B cell (primary cell): ENCODE measurements at regions not wholly inside any gene's neighbourhood (a gene's known extent, or its start where the extent isn't known, plus 50 kb on each side); places are given as distances from the start of the nearest gene placed in this dataset.

Source experiments
- ATAC-seq: fragments of 200-7000 bp; cut with Tn5 transposase; one replicate; pipeline ENCODE4 v1.10.0; 2021; ENCODE audit warnings: low read depth, mild to moderate bottlenecking, moderate number of reproducible peaks, moderate library complexity
- CTCF ChIA-PET: fragments of 350-600 bp; sonication (Branson Sonifier 250); formaldehyde crosslinking; loops from one replicate; lab custom pipeline; 2021; ENCODE audit warnings: antibody characterized with exemption, inconsistent platforms; lab: Charles Lee
- POLR2A ChIA-PET: fragments of 350-600 bp; sonication (Branson Sonifier 250); formaldehyde crosslinking; loops from one replicate; lab custom pipeline; 2021; ENCODE audit warnings: antibody characterized with exemption; lab: Charles Lee
- DNase-seq: peaks from one replicate; pipeline ENCODE4 v3.0.0; 2013
- H2AFZ ChIP-seq: 2 replicates; pipeline ENCODE4 v1.6.1; 2012; ENCODE audit warnings: mild to moderate bottlenecking, low read depth, low read length; ENCODE audit not compliant: insufficient read depth, poor library complexity, severe bottlenecking
- H3K27ac ChIP-seq, 2 donors: 1 replicate in 1 of 2; 2 replicates in 1 of 2; pipeline ENCODE4 v1.5.1; 2012 to 2013; ENCODE audit warnings: low read length in 2 of 2, mild to moderate bottlenecking in 2 of 2, moderate library complexity in 1 of 2
- H3K27me3 ChIP-seq, 4 experiments: fragments of 200-600 bp in 1 of 4; sonication (generic) in 1 of 4; replicated peaks in 1 of 4; 1 replicate in 2 of 4; 2 replicates in 2 of 4; pipeline versions ENCODE4 v1.6.1 to v1.7.0; 2013 to 2016; ENCODE audit warnings: low read length in 3 of 4, mild to moderate bottlenecking in 2 of 4, mixed read lengths in 1 of 4, moderate library complexity in 1 of 4; ENCODE audit not compliant: insufficient read depth in 4 of 4, control insufficient read depth in 3 of 4; ENCODE audit errors: control extremely low read depth in 1 of 4
- H3K36me3 ChIP-seq, 2 experiments: replicated peaks in 1 of 2; 1 replicate in 1 of 2; 2 replicates in 1 of 2; pipeline versions ENCODE4 v1.6.1 to v1.7.1; 2013; ENCODE audit warnings: low read length in 1 of 2; ENCODE audit not compliant: insufficient read depth in 2 of 2, control insufficient read depth in 1 of 2; ENCODE audit errors: control extremely low read depth in 1 of 2, extremely low read depth in 1 of 2
- H3K4me1 ChIP-seq, 2 donors: fragments of 200-600 bp in 1 of 2; sonication (generic) in 1 of 2; 1 replicate in 1 of 2; 2 replicates in 1 of 2; pipeline versions ENCODE4 v1.5.1 to v1.6.1; 2013 to 2017; ENCODE audit warnings: low read length in 2 of 2; ENCODE audit not compliant: control insufficient read depth in 2 of 2, insufficient read depth in 2 of 2
- H3K4me2 ChIP-seq: replicated peaks from 2 replicates; pipeline ENCODE3; 2012; ENCODE audit warnings: mild to moderate bottlenecking, low read depth, low read length; ENCODE audit not compliant: poor library complexity, severe bottlenecking
- H3K4me3 ChIP-seq, 5 experiments: fragments of 200-600 bp in 1 of 5; sonication (generic) in 1 of 5; 1 replicate in 3 of 5; 2 replicates in 2 of 5; pipeline versions ENCODE4 v1.5.1 to v1.7.0; 2011 to 2016; ENCODE audit warnings: low read length in 4 of 5, mild to moderate bottlenecking in 4 of 5, low read depth in 2 of 5, control low read depth in 1 of 5, moderate library complexity in 1 of 5; ENCODE audit not compliant: insufficient read depth in 1 of 5; ENCODE audit errors: control extremely low read depth in 1 of 5, extremely low read depth in 1 of 5
- H3K79me2 ChIP-seq: fragments of 200-600 bp; sonication (generic); one replicate; pipeline ENCODE4 v1.6.0; 2016; ENCODE audit warnings: low read length; ENCODE audit not compliant: control insufficient read depth, insufficient read depth
- H3K9ac ChIP-seq: fragments of 200-600 bp; sonication (generic); 2 replicates; pipeline ENCODE4 v1.6.1; 2017; ENCODE audit warnings: mild to moderate bottlenecking, low read length, moderate library complexity
- H3K9me3 ChIP-seq, 3 donors: one replicate each; pipeline versions ENCODE4 v1.6.1 to v1.7.1; 2013; ENCODE audit warnings: low read length in 2 of 3; ENCODE audit not compliant: control insufficient read depth in 2 of 3, insufficient read depth in 1 of 3; ENCODE audit errors: control extremely low read depth in 1 of 3
- H4K20me1 ChIP-seq: 2 replicates; pipeline ENCODE4 v1.6.0; 2012; ENCODE audit warnings: mild to moderate bottlenecking, low read length; ENCODE audit not compliant: insufficient read depth, control insufficient read depth, poor library complexity, severe bottlenecking
- H3K27ac Mint-ChIP-seq: one replicate; pipeline ENCODE4 v1.8.0; 2021; ENCODE audit warnings: mixed read lengths
- H3K27me3 Mint-ChIP-seq: one replicate; pipeline ENCODE4 v1.8.0; 2021; ENCODE audit warnings: mixed read lengths
- H3K4me1 Mint-ChIP-seq: one replicate; pipeline ENCODE4 v1.8.0; 2021; ENCODE audit warnings: mixed read lengths
- H3K4me3 Mint-ChIP-seq: one replicate; pipeline ENCODE4 v1.8.0; 2021; ENCODE audit warnings: mixed read lengths
- H3K9me3 Mint-ChIP-seq: one replicate; pipeline ENCODE4 v1.8.0; 2022; ENCODE audit warnings: mixed read lengths; ENCODE audit not compliant: insufficient read depth
- EZH2 ChIP-seq: IDR thresholded peaks from 2 replicates; pipeline ENCODE4 v1.6.1; 2012; ENCODE audit warnings: borderline replicate concordance, low read depth, mild to moderate bottlenecking, moderate library complexity, low read length; ENCODE audit not compliant: insufficient read depth, poor library complexity, severe bottlenecking
- WGBS: methylation state at CpG from one replicate; pipeline ENCODE4 v1.1.5; 2013; ENCODE audit warnings: missing lambda C conversion rate; ENCODE audit not compliant: insufficient coverage; 5-methylcytosine and 5-hydroxymethylcytosine counted together
- intact Hi-C: fragments of 100-400 bp; cut with micrococcal nuclease; formaldehyde crosslinking; loops from one replicate; pipeline ENCODE4 v1.10.0; 2022
- TF ChIP-seq, protein P1 (sequence below): fragments of 200-600 bp; IDR thresholded peaks from one replicate; pipeline ENCODE4 v1.8.0; 2022; ENCODE audit warnings: antibody characterized with exemption, mild to moderate bottlenecking

DNA sequence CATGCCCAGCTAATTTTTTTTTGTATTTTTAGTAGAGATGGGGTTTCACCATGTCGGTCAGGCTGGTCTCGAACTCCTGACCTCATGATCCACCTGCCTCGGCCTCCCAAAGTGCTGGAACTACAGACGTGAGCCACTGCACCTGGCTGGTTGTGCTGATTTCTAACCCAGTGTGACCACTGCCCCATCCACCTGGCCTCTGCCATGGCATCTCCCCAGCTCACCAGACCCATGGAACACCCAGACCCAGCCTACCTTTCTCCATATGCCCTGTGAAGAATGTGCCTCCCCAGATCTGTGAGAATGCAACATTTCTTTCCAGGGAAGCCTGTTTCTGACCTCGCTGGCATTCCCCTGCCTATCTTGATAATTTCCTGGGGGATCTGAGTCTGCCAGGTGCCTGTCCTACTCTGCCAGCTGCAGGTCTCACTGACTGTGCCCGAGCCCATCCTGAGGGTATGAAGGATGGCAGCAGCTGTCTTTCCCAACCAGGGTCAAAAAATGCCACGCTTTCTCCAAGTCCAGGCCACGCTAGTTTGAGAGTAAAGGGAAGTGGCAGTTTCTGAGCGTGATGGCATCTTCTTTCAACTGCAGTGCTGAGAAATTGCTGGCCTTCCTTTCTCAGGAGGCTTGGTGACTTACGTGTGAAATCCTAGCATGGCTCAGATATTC, 324.4 kb upstream of the ZNF32 start:
- no peak overlapping the region for H3K9ac ChIP-seq
- TF ChIP-seq EZH2, result no peak
- TF ChIP-seq, protein P1, sequence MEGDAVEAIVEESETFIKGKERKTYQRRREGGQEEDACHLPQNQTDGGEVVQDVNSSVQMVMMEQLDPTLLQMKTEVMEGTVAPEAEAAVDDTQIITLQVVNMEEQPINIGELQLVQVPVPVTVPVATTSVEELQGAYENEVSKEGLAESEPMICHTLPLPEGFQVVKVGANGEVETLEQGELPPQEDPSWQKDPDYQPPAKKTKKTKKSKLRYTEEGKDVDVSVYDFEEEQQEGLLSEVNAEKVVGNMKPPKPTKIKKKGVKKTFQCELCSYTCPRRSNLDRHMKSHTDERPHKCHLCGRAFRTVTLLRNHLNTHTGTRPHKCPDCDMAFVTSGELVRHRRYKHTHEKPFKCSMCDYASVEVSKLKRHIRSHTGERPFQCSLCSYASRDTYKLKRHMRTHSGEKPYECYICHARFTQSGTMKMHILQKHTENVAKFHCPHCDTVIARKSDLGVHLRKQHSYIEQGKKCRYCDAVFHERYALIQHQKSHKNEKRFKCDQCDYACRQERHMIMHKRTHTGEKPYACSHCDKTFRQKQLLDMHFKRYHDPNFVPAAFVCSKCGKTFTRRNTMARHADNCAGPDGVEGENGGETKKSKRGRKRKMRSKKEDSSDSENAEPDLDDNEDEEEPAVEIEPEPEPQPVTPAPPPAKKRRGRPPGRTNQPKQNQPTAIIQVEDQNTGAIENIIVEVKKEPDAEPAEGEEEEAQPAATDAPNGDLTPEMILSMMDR, result no peak
- CTCF ChIA-PET, result no interaction called here
- Mint-ChIP-seq H3K4me3 (no peak overlapping the region), H3K4me1 (no peaks in the 10 kb centered on the region), H3K9me3 (no peaks in the 10 kb centered on the region), H3K27ac (no peak overlapping the region), H3K27me3 (peaks cover 8% of the 10 kb centered on the region)
- no peak overlapping the region for H3K27ac ChIP-seq
- no peaks in the 10 kb centered on the region for H3K36me3 ChIP-seq
- ATAC-seq, result no peak
- H4K20me1 ChIP-seq, result no peaks in the 10 kb centered on the region
- peaks cover 0 to 18% (median 0%) of the 10 kb centered on the region in 3 donors for H3K9me3 ChIP-seq
- H3K27me3 ChIP-seq, result peaks cover 0 to 4% (median 0%) of the 10 kb centered on the region in 4 experiments
- DNase-seq, result no peak
- intact Hi-C loops, result no loop called here
- no peak overlapping the region for H2AFZ ChIP-seq
- 84% methylated on average over 10 of the region's 10 CpGs for WGBS
- no peaks in the 10 kb centered on the region for H3K79me2 ChIP-seq
- H3K4me2 ChIP-seq, result no peak overlapping the region
- no peaks in the 10 kb centered on the region for H3K4me1 ChIP-seq
- H3K4me3 ChIP-seq, result no peak overlapping the region
- POLR2A ChIA-PET, result no interaction called here

DNA sequence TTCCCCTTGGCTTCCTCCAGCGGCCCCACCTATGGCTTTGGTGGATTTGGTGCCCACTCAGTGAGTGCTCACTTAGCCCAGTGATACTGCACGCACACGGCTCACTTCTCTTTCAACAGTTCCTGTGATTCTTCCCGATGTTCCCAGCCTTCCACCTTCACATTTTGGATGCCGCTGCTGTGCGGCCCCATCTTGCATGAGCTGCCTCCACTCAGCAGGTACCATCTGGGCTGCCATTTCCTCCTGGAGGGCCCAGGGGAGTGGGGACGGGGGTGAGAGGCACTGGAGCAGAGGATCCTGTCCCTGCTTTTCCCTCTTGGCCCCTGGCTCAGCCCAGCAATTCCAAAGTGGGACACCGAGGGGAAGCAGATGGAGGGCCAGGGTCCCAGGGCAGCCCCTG, 323.3 kb upstream of the ZNF32 start:
- Histone ChIP-seq H3K4me2 (no peak overlapping the region), H3K27ac (no peak overlapping the region), H2AFZ (no peak overlapping the region), H3K79me2 (no peaks in the 10 kb centered on the region), H4K20me1 (no peaks in the 10 kb centered on the region), H3K36me3 (no peaks in the 10 kb centered on the region), H3K27me3 (peaks cover 0 to 4% (median 0%) of the 10 kb centered on the region in 4 experiments), H3K9me3 (peaks cover 0 to 18% (median 0%) of the 10 kb centered on the region in 3 donors), H3K4me3 (no peak overlapping the region), H3K9ac (no peak overlapping the region), H3K4me1 (no peaks in the 10 kb centered on the region)
- H3K9me3 Mint-ChIP-seq, result no peaks in the 10 kb centered on the region
- H3K4me1 Mint-ChIP-seq, result no peaks in the 10 kb centered on the region
- H3K27ac Mint-ChIP-seq, result no peak overlapping the region
- ChIA-PET POLR2A (no interaction called here), CTCF (no interaction called here)
- DNase-seq, result no peak
- TF ChIP-seq, protein P1, result no peak
- TF ChIP-seq EZH2, result no peak
- H3K4me3 Mint-ChIP-seq, result no peak overlapping the region
- ATAC-seq, result no peak
- intact Hi-C loops, result no loop called here
- H3K27me3 Mint-ChIP-seq, result peaks cover 13% of the 10 kb centered on the region
- 93% methylated on average over 8 of the region's 8 CpGs for WGBS
